DMS 273 (cell line): ENCODE measurements at regions not wholly inside any gene's neighbourhood (a gene's known extent, or its start where the extent isn't known, plus 50 kb on each side); places are given as distances from the start of the nearest gene placed in this dataset.
"Not testable (repeated sequence)": the region's sequence is repeated elsewhere in the genome, so short reads cannot be mapped to it uniquely, and the experiment has no call there.

Experiments used
- DNase-seq: peaks from one replicate; lab custom pipeline; 2025; ENCODE audit not compliant: unreplicated experiment; lab: John Stamatoyannopoulos, UW

DNA sequence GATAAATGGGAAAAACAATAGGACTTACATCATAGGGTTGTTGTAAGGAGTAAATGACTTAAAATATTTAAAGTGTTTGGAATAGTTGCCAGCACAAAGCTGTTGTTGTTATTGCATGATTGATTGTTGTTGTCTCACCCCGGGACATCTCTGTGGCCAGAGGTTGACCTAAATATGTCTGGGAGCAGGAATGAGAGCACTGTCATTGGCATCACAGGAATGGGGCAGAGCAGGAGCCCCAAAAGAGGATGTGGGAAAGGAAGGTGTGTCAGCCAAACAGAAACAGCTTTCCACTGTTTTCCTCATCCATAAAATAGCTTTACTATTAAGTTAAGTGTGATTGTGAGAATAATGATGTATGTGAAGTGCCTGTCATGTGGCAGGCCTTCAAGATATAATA lies 121.6 kb downstream of the TMEM168 start:
- no peak for DNase-seq

DNA sequence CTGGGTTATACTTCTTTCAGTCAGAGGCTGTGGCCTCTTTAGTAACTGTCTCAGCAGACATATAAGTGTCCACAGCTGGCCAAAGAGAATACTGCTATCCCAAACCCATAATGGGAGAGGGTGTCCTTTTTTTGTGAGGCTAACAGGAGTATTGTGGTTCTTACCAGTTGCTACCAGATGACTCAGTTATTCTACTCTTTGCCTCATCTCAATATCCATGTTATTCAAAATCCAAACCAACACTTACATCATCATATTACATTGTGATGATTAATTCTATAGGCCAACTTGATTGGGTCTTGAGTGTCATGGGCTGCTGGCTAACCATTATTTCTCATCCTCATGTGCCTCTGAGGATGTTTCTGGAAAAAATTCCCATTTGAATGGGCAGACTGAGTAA lies 120.9 kb downstream of the TMEM168 start:
- DNase-seq, result no peak

DNA sequence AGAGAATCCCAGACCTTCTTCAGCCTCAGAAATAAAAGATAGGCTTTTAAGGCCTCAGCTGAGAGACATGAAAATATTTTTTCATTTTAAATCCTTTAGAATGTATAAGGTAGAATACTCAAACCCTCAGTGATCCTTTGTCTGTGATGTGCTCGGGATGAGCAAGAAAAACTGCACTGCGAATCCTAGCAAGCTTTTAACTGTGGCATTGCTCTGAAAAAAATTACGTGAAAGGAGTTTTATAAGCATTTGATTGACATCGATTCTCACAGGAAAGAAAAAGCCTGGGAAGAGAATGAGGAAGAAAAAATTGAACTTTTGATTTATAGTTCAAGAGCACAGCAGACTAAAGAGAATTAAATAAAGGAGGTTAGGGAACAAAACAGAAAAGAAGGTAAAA lies 120.0 kb downstream of the TMEM168 start:
- no peak for DNase-seq

DNA sequence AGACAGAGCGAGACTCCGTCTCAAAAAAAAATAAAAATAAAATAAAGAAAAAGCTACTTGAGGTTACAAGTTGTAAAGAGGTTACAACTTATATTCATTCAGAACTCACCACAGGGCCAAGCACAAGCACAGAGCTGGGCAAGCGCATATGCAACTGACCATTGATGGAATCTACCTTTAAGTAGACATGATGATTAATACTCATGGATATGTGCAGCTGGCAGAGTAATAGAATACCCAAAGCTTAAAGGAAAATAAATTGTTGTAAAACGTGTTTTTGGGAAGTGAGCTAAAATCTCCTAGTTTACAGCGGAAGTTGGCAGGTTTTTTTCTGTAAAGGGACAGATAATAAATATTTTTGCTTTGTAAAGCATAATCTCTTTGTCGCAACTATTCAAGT lies 111.6 kb downstream of the TMEM168 start:
- DNase-seq, result no peak

DNA sequence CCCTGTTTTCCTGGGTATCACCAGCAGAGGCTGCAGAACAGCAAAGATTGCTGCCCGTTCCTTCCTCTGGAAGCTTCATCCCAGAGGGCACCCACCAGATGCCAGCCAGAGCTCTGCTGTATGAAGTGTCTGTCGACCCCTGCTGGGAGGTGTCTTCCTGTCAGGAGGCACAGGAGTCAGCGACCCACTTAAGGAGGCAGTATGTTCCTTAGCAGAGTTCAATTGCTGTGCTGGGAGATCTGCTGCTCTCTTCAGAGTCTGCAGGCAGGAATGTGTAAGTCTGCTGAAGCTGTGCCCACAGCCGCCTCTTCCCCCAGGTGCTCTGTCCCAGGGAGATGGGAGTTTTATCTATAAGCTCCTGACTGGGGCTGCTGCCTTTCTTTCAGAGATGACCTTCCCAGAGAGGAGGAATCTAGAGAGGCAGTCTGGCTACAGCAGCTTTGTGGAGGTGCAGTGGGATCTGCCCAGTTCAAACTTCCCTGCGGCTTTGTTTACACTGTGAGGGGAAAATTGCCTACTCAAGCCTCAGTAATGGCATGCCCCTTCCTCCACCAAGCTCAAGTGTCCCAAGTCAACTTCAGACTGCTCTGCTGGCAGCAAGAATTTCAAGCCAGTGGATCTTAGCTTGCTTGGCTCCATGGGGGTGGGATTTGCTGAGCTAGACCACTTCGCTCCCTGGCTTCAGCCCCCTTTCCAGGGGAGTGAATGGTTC lies 100.6 kb downstream of the TMEM168 start:
- not testable (repeated sequence) for DNase-seq

DNA sequence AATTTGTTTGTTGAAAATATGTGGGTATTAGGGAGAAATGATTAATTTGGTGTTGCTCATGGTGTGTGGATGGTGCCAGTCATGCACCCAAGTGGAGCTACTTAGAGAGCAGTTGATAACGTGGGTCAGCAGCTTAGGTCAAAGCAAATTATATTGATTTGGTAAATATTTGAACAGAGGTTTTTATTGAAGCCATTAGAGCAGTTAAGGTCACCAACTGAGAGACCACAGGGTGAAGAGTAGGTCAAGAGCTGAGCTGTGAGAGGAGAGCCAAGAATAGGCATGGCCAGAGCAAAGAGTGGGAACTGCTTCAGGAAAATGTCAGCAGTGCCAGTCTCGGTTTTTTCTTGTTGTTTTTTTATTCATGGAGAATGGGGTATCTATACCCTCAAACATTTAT lies 97.9 kb downstream of the TMEM168 start:
- DNase-seq, result no peak

DNA sequence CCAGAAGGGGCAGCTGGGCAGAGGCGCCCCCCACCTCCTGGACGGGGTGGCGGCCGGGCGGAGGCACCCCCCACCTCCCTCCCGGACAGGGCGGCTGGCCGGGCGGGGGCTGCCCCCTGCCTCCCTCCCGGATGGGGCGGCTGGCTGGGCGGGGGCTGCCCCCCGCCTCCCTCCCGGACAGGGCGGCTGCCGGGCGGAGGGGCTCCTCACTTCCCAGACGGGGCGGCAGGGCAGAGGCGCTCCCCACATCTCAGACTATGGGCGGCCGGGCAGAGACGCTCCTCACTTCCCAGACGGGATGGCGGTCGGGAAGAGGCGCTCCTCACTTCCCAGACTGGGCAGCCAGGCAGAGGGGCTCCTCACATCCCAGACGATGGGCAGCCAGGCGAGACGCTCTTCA lies 93.0 kb downstream of the TMEM168 start:
- DNase-seq, result not testable (repeated sequence)

DNA sequence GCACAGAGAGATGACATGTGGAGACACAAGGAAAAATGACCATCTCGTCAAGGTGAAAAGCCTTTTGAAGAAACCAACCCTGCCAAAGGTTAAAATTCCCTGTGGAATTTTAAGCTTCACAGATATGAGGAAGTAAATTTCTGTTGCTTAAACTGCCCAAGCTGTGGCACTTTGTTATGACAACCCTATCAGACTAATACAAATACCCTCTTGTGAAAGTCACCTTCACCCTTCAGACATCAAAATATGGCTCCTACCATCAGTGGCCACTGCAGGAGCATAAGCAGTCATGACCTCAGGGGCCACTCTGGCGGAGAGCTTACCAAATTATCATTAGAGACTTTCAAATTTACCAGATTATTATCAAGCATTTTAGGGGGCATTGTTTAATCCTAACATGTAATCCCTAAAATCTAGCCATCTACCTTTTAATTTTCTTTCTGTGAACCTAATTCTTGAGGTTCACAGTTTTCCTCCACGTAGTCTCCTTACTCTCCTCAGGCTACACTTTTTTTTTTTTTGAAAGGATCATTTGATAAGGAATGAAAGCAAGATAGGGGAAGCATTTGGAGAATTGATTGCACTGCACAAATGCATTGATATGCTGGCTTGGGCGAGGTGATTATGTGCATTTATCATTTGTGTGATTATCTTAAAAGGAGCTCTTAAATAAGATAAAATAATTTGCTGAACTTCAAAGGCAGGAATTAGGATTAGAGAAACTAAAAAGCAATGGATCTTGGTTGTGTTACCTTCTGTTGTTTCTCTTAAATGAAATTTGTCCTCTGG lies 90.3 kb downstream of the TMEM168 start:
- DNase-seq, result no peak

DNA sequence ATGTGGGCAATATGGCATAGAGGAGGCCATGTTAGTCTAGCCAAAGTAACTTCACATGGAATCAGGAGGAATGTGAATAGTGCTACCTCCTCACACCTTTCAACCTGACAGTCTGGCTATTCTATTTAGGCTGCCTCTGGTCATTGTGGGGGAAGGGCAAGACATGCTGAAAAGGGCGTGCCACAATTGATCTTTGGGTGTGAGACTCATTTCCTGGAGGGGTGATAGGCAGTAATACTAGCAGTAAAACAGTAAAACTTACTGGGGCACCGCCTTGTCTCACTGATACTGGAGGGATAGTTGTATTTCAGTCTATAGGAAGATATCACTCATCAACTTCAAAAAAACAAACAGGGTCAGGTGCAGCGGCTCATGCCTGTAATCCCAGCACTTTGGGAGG lies 88.7 kb downstream of the TMEM168 start:
- DNase-seq, result no peak

DNA sequence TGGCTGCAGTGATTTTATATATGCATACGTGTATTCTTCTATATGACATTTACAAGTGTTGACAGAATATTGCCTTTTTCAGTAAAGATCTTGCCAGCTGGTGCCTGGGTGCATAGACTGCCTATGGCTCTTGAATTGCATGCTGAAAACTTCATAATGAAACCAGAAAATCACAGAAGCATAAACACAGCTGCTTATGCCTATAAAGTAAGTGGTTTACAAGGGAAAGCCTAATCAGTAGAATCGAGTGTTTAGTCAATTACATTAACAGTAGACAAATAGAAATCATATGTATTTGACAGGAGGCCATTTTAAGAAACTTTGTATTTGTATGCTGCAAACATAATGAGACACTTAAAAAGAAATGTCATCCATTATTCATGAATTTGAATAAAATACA lies 82.5 kb downstream of the TMEM168 start:
- no peak for DNase-seq

DNA sequence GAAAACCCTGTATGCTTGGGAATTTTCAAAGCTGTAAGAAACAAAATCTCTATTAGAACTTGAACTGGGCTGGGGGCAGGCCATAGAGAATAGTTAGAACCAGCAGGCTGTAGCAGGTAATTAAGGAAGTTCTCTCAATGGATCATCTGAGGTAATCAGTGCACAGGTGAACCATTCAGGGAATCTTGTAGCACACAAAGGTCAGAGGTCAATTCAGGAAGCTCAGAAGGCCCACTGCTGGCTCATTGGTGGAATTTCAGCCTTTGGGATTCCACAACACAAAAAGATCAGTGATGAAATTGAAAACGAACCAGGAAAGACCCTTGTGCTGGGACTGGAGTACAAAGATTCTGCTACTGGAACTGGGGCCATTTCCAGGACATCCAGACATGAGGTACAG lies 82.0 kb downstream of the TMEM168 start:
- DNase-seq, result no peak
